Erythroblast (primary cell): ENCODE measurements at regions not wholly inside any gene's neighbourhood (a gene's known extent, or its start where the extent isn't known, plus 50 kb on each side); places are given as distances from the start of the nearest gene placed in this dataset.

Experiments used
- GATA1 ChIP-seq: IDR thresholded peaks from 2 replicates; pipeline ENCODE4 v1.6.1; 2011; ENCODE audit warnings: low read depth, mild to moderate bottlenecking, control low read depth, low read length, moderate library complexity
- POLR2A ChIP-seq: IDR thresholded peaks from 2 replicates; pipeline ENCODE4 v1.6.1; 2011; ENCODE audit warnings: mild to moderate bottlenecking, low read length

GRCh38 chr22:47342446-47342845 is 580.0 kb downstream of the TBC1D22A start:
- TF ChIP-seq POLR2A (no peak), GATA1 (no peak)
